Parathyroid adenoma (tissue), 2 donors: ENCODE measurements at regions not wholly inside any gene's neighbourhood (a gene's known extent, or its start where the extent isn't known, plus 50 kb on each side); places are given as distances from the start of the nearest gene placed in this dataset.

Experiments used
- H2AFZ ChIP-seq: fragments of 300-600 bp; sonication (generic); one replicate; pipeline ENCODE4 v1.7.0; 2017; ENCODE audit warnings: antibody characterized with exemption, mild to moderate bottlenecking
- H3K27ac ChIP-seq: fragments of 300-600 bp; sonication (generic); one replicate; pipeline ENCODE4 v1.7.0; 2017
- H3K27me3 ChIP-seq: fragments of 300-600 bp; sonication (generic); one replicate; pipeline ENCODE4 v1.7.0; 2017; ENCODE audit warnings: low read length; ENCODE audit not compliant: control insufficient read depth, insufficient read depth
- H3K36me3 ChIP-seq: fragments of 300-600 bp; sonication (generic); one replicate; pipeline ENCODE4 v1.7.0; 2017; ENCODE audit warnings: low read length; ENCODE audit not compliant: control insufficient read depth, insufficient read depth
- H3K4me1 ChIP-seq: fragments of 300-600 bp; sonication (generic); one replicate; pipeline ENCODE4 v1.7.0; 2017; ENCODE audit warnings: control low read depth
- H3K4me2 ChIP-seq: fragments of 300-600 bp; sonication (generic); one replicate; pipeline ENCODE4 v1.7.0; 2017; ENCODE audit warnings: low read length
- H3K4me3 ChIP-seq: fragments of 300-600 bp; sonication (generic); one replicate; pipeline ENCODE4 v1.7.0; 2017; ENCODE audit warnings: low read depth, low read length
- H3K79me2 ChIP-seq: fragments of 300-600 bp; sonication (generic); one replicate; pipeline ENCODE4 v1.7.0; 2017; ENCODE audit warnings: control low read depth
- H3K9ac ChIP-seq: fragments of 300-600 bp; sonication (generic); one replicate; pipeline ENCODE4 v1.7.0; 2017; ENCODE audit warnings: mild to moderate bottlenecking
- H3K9me3 ChIP-seq: fragments of 300-600 bp; sonication (generic); one replicate; pipeline ENCODE4 v1.7.0; 2017; ENCODE audit warnings: low read length; ENCODE audit not compliant: control insufficient read depth
- TF ChIP-seq, protein P1 (sequence below): fragments of 300-600 bp; sonication (generic); IDR thresholded peaks from one replicate; pipeline ENCODE4 v1.7.0; 2017; ENCODE audit warnings: antibody characterized with exemption, mild to moderate bottlenecking
- donor health status: primary hyperparathyroidism.

- no peaks in the 10 kb centered on the region for H3K27me3 ChIP-seq
- H3K9me3 ChIP-seq, result no peaks in the 10 kb centered on the region
- H3K4me3 ChIP-seq, result no peak overlapping the region
- H3K27ac ChIP-seq, result no peak overlapping the region
- H3K79me2 ChIP-seq, result no peaks in the 10 kb centered on the region
- no peaks in the 10 kb centered on the region for H3K4me1 ChIP-seq
- TF ChIP-seq, protein P1, sequence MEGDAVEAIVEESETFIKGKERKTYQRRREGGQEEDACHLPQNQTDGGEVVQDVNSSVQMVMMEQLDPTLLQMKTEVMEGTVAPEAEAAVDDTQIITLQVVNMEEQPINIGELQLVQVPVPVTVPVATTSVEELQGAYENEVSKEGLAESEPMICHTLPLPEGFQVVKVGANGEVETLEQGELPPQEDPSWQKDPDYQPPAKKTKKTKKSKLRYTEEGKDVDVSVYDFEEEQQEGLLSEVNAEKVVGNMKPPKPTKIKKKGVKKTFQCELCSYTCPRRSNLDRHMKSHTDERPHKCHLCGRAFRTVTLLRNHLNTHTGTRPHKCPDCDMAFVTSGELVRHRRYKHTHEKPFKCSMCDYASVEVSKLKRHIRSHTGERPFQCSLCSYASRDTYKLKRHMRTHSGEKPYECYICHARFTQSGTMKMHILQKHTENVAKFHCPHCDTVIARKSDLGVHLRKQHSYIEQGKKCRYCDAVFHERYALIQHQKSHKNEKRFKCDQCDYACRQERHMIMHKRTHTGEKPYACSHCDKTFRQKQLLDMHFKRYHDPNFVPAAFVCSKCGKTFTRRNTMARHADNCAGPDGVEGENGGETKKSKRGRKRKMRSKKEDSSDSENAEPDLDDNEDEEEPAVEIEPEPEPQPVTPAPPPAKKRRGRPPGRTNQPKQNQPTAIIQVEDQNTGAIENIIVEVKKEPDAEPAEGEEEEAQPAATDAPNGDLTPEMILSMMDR, result no peak
- no peak overlapping the region for H3K9ac ChIP-seq
- H3K36me3 ChIP-seq, result no peaks in the 10 kb centered on the region
- no peak overlapping the region for H3K4me2 ChIP-seq
- H2AFZ ChIP-seq, result no peak overlapping the region
These were observed 613.2 kb upstream of the KLF12 start for GRCh38 chr13:74747186-74747955.

- no peaks in the 10 kb centered on the region for H3K27me3 ChIP-seq
- H3K79me2 ChIP-seq, result no peaks in the 10 kb centered on the region
- TF ChIP-seq, protein P1, result no peak
- no peaks in the 10 kb centered on the region for H3K4me1 ChIP-seq
- no peak overlapping the region for H2AFZ ChIP-seq
- no peak overlapping the region for H3K4me2 ChIP-seq
- H3K9me3 ChIP-seq, result no peaks in the 10 kb centered on the region
- H3K4me3 ChIP-seq, result no peak overlapping the region
- no peak overlapping the region for H3K27ac ChIP-seq
- no peaks in the 10 kb centered on the region for H3K36me3 ChIP-seq
- no peak overlapping the region for H3K9ac ChIP-seq
These were observed 609.8 kb upstream of the KLF12 start for GRCh38 chr13:74743992-74744391.

GRCh38 chr13:74741732-74742131 lies 607.5 kb upstream of the KLF12 start:
- Histone ChIP-seq H3K9me3 (no peaks in the 10 kb centered on the region), H3K27me3 (no peaks in the 10 kb centered on the region), H3K9ac (no peak overlapping the region), H3K4me2 (no peak overlapping the region), H3K79me2 (no peaks in the 10 kb centered on the region), H3K36me3 (no peaks in the 10 kb centered on the region), H3K4me3 (no peak overlapping the region), H3K4me1 (no peaks in the 10 kb centered on the region), H3K27ac (no peak overlapping the region), H2AFZ (no peak overlapping the region)
- TF ChIP-seq, protein P1, result no peak

DNA sequence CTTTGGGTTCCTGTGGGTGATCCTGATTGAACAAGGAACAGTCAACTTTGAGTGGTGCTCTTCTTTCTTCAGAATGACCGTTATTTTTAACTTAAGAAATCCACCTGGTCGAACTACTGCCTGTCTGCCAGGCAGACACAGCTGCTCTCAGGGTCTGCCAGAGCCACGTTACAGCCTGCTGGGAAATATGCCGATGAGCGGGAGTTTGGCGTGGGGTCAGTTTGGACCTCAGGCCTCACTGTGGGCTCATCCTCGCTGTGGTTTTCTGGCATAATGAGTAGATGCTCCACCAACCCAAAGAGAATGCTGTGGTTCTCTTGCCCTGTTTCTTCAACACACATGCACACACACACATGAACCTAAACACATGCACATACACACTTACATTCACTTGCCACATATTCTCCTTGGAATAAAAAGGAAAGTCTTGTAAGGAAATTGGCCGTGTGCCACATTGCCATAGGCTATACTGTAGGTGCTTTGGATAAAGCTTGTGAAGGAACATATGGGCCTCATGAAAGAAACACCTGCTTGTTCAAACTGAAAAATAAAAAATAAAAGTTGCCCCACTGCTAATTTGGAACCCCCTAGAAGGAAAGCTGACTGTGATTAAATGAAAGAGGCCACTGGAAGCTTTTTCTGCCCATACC lies 598.7 kb upstream of the KLF12 start:
- no peaks in the 10 kb centered on the region for H3K36me3 ChIP-seq
- H3K9me3 ChIP-seq, result no peaks in the 10 kb centered on the region
- H3K4me1 ChIP-seq, result no peaks in the 10 kb centered on the region
- no peak overlapping the region for H3K4me3 ChIP-seq
- no peak overlapping the region for H3K4me2 ChIP-seq
- H3K27me3 ChIP-seq, result no peaks in the 10 kb centered on the region
- no peak overlapping the region for H2AFZ ChIP-seq
- H3K79me2 ChIP-seq, result no peaks in the 10 kb centered on the region
- TF ChIP-seq, protein P1, result no peak
- H3K27ac ChIP-seq, result no peak overlapping the region
- no peak overlapping the region for H3K9ac ChIP-seq
